AG08396 (cell line): ENCODE measurements at regions not wholly inside any gene's neighbourhood (a gene's known extent, or its start where the extent isn't known, plus 50 kb on each side); places are given as distances from the start of the nearest gene placed in this dataset.

Experiments used
- DNase-seq: peaks from one replicate; pipeline ENCODE4 v3.0.0; 2012; ENCODE audit warnings: low spot score, mixed read lengths

DNA sequence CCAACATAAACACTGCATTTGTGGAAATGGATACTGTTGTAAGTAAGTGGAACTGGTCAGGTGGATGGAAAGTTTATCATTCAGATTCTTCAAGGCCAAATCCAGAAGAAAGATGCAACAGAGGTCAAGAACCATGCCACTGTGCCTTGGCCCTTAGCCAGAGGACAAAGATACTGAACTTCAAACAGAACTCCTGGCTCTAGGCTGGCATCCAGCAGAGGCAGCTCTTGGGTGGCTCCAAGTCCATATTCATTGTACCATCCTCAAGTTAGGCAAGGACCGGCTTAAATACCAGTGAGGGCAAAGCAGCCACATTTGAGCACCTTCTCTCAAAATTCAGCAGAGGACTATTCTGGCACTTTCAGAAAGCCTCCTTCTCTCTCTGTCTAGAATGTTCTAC lies 53.2 kb downstream of the DNAAF9 start:
- no peak for DNase-seq

DNA sequence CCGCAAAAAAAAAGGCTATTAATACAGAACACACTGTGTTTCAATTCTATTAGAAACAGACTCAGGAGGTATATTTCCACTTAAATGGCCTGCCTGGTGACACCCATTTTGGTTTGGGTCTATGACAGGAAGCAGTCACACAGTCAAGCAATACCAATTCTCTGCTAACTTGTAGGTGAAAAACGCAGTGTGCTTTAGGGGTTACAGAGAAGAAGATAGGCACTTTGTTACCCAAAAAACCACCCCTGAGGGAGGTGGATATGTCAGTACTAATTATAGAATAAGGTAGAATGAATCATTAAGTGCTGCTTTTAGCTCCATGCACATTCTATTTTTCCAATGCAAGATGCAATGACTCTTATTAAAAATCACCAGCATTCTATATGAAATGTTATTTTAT lies 53.8 kb downstream of the DNAAF9 start:
- DNase-seq: no peak

DNA sequence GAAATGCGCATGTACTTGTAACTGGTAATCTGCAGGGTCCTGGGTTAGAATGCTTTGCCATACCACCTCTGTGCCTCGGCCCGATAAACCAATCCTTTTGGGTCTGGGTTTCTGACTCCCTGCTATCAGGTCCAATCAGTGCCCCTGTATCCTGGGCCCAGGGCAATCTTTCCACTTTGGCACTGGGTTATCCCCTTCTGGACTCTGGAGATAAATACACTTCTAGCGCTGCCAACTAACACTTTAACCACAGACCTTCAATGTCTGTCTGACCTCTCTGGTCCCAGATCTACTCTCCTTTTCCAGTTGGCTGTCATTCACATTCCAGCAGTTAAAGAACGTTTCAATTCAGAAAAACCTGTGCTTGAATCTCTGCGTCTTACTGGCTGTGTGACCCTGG lies 55.3 kb downstream of the DNAAF9 start:
- DNase-seq: no peak

DNA sequence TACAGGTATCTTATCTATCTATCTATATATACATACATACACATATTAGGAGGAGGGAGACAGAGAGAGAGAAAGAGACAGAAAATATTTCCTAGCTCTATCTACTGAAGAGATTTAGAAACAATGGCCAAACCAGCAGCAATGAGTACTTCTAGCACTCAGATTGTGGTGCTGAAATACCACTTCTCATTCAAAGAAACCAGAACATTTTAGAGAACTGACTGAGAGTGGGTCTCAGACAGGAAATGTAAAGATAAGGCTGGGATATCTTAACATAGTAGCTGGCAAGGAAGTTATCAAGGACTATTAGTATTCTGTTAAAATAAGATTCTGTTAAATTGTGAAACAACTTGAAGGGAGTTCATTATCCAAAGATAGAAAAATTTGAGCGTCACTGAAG lies 57.0 kb downstream of the DNAAF9 start:
- no peak for DNase-seq

DNA sequence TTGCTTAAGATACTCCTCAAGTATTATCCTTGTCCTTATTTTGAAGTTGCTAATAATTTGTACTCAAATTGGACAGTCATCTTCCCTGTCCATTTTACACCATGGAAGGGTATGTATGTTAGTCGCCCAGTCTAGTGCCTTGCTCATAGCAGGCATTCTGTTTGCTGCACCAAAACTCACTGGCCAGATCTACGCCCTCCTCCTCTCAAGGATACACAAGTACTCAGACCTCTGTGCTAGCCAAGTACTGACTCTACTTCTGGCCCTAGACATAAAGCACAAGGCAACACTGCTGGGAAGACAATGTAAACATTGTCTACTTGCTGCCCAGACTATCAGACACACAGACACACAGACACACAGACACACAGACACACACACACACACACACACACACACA lies 57.7 kb downstream of the DNAAF9 start:
- no peak for DNase-seq

DNA sequence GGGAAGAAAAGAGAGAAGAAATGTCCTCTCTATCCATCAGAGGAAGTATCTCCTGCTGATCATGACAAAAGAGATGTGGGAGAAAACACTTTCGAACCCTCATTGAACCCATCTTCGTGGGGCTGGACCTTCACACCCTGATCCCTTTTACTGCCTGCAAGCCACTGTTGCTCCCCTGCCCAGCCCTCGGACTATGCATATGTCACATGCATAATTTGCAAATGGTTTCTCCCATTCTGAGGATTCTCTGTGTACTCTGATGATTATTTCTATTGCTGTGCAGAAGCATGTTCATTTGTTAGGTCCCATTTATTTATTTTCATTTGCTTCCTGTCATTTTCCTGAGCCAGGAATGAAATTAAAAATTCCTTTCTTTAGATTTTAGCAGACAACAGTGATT lies 64.7 kb downstream of the DNAAF9 start:
- DNase-seq: no peak

DNA sequence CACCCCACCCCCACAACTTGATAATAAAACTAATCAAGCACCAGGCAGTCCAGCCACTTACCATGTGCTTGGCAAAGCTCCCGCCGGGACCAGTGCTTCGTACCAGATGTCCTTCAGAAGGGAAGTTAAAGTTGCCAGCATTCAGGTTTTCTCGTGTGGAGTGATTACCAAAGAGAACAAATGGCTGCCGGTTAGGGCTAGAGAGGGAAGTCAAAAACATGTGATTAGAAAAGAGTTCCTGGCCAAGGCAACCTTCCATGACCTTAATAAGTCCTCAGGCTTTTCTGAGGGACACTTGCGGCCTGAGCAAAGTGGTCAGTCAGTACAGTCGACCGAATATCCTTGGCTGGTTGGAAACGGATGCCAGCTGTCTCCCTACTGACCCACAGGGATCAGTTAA lies 67.0 kb downstream of the DNAAF9 start:
- no peak for DNase-seq

DNA sequence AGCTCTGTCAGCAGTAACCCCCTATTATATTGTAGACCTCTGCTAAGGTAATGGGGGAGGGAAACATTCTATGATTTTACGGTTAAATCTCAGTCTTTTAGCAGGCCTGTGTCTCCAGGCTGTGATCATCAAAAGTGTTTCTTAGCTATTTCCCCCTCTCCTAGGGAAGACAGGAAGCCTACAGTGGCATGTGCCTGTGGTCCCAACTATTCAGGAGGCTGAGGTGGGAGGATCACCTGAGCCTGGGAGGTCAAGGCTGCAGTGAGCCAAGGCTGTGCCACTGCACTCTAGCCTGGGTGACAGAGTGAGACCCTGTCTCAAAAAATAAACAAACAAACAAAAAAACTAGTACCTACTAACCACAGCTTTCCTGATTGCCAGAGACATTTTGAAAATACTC lies 67.9 kb downstream of the DNAAF9 start:
- DNase-seq: no peak

DNA sequence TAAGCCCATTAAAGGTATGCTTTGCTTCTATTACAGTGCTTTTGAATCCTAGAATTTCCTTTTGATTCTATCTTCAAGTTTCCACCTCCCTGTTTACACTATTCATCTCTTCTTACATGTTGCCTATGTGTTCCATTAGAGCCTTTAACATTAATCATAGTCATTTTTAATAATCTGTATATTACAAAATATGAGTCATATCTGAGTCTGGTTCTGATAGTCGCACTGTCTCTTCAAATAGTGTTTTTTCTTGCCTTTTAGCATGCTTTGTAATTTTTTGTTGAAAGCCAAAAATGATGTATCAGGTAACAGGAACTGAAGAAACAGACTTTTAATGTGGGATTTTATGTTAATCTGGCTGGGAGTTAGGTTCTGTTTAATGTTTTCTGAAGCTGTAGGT lies 68.4 kb downstream of the DNAAF9 start:
- DNase-seq: no peak

DNA sequence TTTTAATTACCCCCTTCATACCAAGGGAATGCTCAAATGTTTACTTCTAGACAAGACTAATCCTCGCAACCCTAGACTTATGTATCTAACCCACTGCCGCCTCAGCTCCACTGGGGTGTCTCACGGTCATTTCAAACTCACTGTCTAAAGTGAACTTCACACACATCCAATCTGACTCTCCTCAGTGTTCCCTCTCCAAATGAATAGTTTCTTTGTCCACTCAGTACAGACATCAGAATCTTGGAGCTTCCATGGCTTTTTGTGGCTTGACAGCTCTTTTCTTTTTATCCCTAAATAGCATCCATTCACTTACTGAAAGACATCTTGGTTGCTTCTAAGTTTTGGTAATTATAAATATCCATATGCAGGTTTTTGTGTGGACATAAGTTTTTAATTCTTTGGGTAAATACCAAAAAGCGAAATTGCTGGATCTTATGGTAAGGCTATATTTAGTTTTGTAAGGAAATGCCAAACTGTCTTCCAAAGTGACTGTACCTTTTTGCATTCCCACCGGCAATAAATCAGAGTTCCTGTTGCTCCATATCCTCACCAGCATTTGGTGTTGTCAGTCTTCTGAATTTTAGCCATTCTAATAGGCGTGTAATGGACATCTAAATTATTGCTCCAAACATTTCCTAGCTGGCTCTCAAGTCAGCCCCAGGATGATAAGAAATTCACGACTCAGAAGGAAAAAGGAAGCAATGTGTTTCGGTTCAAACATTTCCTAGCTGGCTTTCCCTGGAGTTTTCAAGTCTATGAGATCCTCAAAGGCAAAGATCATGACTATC lies 73.1 kb downstream of the DNAAF9 start:
- DNase-seq: no peak

DNA sequence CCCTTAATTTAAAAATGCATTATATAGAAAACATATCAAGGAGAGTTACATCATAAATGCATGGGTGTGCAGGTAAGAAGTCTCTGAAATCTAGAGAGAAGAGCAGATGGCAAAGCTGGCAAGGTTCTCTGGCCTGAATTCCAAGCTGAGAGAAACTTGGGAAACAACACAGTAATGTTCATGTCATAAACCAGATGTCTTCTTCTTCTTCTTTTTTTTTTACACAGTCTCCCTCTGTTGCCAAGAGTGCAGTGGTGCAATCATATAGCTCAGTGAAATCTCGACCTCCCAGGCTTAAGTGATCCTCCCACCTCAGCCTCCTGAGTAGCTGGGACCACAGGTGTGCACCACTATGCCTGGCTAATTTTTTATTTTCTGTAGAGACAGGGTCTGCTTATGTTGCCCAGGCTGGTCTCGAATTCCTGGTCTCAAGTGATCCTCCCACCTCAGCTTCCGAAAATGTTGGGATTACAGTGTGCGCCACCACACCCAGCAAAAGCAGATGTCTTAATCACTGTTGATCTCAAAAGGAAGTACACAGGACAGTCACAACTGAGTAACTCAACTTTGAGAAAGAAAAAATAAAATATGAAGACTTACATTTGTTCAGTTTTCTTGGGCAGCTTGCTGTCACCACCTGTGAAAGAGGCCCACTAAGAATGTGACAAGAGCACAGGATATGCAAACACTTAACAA lies 77.3 kb downstream of the DNAAF9 start:
- DNase-seq: no peak

DNA sequence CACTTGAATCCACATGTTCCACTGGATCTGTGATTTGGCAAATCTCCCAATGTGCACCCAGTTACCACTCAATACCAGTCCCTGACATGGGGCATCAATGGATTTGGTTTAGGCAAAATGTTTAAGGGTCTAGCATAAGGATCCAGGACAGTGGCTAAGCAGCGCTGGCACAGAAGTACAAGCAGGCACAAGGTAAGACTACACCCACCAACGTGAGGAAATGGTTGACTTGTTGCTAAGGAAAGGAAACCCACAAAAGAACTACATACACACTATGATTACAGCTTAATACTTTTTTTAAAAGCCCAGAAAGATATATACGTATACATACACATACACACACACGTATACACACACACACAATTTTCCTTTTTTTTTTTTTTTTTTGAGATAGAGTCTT lies 79.0 kb downstream of the DNAAF9 start:
- DNase-seq: no peak

DNA sequence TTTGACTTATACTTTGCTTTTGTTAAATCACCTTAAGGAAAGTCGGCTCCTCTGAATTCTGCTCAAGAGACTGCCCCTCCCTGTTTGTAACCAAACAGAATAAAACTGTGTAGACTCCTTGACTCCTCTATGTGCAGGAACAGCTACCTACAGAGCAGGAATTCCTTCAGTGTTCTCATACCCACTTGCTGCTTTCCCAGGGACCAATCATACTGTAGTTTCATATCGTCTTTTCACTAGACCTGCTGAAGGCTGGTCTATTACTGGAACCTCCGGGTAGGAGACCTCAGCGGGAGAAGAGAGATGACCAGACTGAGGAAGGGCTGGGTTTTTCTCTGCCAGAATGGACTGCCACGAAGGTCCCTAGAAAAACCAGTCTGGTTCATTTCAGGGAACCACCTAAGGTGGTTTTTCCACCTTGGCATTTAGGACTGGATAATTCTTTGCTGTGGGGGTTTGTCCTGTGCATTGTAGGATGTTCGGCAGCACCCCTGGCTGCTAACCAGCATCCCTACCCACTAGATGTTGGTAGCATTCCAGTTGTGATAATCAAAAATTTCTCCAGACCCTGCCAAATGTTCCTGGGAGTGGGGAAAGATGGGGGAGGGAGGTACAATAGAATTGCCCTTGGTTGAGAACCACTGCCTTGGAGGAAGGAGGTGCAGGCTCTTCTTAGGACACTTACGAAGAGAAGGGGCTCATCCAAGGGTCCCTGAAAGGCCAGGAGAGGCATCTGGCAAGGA lies 80.5 kb downstream of the DNAAF9 start:
- DNase-seq: no peak

DNA sequence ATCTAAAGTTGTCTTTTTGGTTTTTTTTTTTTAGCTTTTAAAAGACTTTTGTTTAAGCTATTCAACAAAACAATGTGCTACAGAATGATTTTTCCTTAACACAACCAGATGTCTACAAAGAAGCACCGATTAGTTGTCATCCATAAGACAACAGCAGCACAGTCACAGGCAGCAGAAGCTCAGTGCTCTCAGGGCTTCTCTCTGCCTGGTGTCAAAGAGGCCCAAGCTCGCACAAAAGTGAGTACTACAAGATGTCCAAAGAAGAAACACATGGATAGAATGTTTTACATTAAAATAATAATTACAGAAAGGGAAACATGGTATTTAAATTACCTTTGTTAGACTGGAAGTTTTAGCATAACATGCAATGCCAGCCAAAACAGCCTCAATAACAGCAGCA lies 81.6 kb downstream of the DNAAF9 start:
- DNase-seq: no peak

DNA sequence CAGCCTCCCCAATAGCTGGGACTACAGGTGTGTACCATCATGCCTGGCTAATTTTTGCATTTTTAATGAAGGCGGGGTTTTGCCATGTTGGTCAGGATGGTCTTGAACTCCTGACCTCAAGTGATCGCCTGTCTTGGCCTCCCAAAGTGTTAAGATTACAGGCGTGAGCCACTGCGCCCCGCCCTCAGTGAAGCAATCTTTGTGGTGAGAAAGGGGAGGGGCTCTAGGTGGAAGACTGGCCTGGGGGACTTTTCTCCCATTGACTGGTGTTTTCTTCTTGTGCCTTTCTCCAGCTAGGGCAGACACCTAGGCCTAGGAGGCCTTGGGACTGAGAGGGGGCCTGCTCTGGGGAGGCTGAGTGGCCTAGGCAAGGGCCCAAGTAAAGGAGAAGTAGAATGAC lies 84.1 kb downstream of the DNAAF9 start:
- DNase-seq: no peak

DNA sequence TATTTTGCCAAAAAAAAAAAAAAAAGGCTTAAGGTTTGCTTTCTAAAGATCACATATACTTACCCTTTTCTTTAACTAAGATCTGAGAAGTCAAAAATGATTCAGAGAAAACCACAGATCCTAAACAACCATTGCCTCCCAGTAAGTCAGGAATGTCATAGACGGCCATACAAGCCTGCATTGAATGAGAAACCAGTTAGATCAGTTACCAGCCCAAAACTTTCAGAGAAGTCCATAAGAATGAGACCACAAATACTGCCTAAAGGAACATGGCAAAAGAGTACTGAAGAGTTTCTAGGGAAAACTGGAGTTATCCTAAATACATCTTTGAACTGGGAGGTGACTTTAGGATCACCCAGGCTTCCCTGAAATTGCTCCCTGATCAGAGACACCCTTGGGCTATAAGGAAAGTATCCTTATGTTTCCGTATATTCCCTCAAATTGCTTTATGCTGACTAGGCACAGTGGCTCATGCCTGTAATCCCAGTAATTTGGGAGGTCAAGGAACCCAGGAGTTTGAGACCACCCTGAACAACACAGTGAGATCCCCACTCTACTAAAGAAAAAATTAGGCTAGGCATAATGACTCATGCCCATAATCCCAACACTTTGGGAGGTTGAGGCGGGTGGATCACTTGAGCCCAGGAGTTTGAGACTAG lies 79.4 kb upstream of the SLC4A11 start:
- DNase-seq: no peak

DNA sequence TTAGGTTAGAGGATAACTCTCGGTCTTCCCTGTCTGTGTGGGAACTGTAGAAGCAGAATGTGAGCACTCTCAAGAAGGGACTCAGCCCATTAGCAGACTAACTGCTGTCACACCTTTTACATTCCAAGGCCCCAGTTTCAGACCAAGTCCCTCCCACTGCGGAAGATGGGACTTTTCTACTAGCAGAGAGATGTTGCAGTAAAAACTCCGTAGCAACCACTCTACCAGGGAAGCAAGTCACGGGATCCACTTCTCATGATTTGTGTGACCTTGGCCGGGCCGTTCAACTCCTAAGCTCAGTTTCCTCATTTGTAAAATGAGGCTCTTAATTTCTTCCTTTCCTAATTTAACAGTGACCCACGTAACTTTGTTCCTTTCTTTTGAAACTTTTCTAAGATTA lies 77.1 kb upstream of the SLC4A11 start:
- no peak for DNase-seq

DNA sequence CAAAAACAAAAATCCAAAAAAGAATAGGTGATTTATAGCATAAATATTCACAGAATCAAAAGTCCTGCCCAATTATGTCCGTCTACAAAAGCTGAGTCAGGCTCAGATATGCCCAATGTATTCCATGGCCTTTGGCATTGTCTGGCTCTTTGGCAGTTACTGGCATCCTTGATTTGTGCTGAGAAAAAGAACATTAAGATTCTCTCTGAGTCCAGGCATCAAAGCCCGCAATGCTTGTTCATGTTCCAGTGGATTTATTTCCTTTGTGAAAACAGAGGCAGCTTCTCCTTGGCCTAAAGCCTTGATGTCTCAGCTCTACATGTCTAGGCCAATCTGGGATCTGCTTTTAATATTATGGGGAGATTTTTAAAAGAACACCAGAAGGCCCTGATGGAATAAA lies 76.1 kb upstream of the SLC4A11 start:
- DNase-seq: no peak

DNA sequence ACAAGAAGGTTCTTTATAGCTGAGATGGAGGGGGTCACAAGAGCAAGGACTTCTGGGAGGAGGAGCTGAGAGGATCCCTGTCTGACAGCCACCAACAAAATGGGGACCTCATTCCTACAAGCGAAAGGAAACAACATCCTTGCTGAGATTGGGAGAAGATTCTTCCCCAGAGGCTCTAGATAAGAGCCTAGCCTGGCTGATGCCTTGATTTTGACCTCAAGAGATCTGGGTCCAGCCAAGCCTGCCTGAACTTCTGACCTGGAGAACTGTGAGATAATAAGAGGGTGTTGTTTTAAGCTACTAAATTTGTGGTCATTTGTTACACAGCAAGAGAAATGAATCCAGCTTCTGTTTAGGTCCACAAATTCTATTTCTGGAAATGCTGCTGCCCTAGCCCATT lies 75.4 kb upstream of the SLC4A11 start:
- DNase-seq: no peak

DNA sequence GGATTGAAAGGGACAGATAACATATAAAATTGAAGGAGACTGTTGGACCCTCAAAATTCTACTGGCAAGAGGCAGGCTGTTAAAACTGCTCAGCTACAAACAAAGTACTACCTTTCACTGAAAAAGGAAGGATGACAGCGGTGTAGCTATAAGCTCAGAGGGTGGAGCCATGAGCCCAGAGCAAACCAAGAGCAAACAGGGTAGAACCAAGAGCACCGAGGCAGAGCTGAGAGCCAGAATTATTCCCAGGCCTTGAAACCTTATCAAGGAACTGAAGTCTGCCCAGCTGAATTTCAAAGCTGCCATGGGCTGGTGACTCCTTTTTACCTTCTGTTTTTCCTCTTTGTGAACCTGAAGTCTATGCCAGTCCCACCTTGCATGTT lies 74.7 kb upstream of the SLC4A11 start:
- DNase-seq: no peak

DNA sequence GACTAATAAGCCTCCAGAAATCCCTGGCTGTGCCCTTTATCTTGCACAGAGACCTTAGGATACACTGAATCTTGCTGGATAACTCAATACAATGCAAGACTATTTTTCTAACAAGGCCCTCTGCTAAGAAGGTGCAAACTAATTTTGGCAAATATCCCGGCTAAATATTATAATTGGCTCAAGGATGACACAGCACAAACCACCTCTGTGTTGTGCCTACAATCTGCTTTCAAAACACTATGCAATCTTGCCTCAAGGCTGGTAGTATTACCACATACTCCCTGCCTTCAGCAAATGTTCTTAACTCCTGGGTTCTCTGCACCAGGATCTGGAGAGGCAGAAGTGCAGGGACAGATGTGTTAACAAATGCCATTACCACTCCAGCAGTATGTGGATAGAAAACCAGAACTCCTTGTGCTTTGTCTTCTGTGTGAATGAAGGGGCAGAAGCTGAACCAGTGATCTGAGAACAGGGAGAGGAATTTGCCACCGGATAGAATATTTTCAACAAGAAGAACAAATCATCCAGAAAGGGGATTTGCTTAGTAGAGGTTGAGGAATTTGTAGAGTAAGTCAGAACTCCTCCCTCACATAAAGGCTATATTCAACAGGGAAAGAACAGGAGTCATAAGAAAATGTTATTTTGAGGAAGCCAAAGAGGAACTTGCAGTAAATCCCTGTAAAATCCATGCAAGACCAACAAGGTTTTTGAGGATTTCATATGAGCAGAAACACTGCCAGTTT lies 74.1 kb upstream of the SLC4A11 start:
- DNase-seq: peak; percentile 37

DNA sequence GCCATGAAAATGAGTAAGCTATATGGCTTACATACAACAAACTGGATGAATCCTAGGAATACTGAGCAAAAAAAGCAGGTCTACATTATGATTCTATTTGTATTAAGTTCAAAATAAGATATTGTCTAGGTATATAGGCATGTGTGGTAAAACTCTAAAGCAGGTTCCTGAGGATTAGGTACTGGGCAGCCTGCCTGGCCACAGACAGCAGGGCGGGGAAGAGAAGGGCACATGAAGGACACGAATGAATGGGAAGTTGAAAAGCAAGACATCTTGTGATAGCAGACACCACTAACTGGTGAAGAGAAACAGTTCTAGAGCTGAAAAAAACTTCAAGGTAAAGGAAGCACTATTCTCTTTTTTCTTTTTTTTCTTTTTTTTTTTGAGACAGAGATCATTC lies 72.6 kb upstream of the SLC4A11 start:
- no peak for DNase-seq
